B cell (primary cell): ENCODE measurements at regions not wholly inside any gene's neighbourhood (a gene's known extent, or its start where the extent isn't known, plus 50 kb on each side); places are given as distances from the start of the nearest gene placed in this dataset.

Experiments used
- ATAC-seq: fragments of 200-7000 bp; cut with Tn5 transposase; one replicate; pipeline ENCODE4 v1.10.0; 2021; ENCODE audit warnings: low read depth, mild to moderate bottlenecking, moderate number of reproducible peaks, moderate library complexity
- CTCF ChIA-PET: fragments of 350-600 bp; sonication (Branson Sonifier 250); formaldehyde crosslinking; loops from one replicate; lab custom pipeline; 2021; ENCODE audit warnings: antibody characterized with exemption, inconsistent platforms; lab: Charles Lee
- POLR2A ChIA-PET: fragments of 350-600 bp; sonication (Branson Sonifier 250); formaldehyde crosslinking; loops from one replicate; lab custom pipeline; 2021; ENCODE audit warnings: antibody characterized with exemption; lab: Charles Lee
- DNase-seq: peaks from one replicate; pipeline ENCODE4 v3.0.0; 2013
- H2AFZ ChIP-seq: 2 replicates; pipeline ENCODE4 v1.6.1; 2012; ENCODE audit warnings: mild to moderate bottlenecking, low read depth, low read length; ENCODE audit not compliant: insufficient read depth, poor library complexity, severe bottlenecking
- H3K27ac ChIP-seq, 2 donors: 1 replicate in 1 of 2; 2 replicates in 1 of 2; pipeline ENCODE4 v1.5.1; 2012 to 2013; ENCODE audit warnings: low read length in 2 of 2, mild to moderate bottlenecking in 2 of 2, moderate library complexity in 1 of 2
- H3K27me3 ChIP-seq, 4 experiments: fragments of 200-600 bp in 1 of 4; sonication (generic) in 1 of 4; replicated peaks in 1 of 4; 1 replicate in 2 of 4; 2 replicates in 2 of 4; pipeline versions ENCODE4 v1.6.1 to v1.7.0; 2013 to 2016; ENCODE audit warnings: low read length in 3 of 4, mild to moderate bottlenecking in 2 of 4, mixed read lengths in 1 of 4, moderate library complexity in 1 of 4; ENCODE audit not compliant: insufficient read depth in 4 of 4, control insufficient read depth in 3 of 4; ENCODE audit errors: control extremely low read depth in 1 of 4
- H3K36me3 ChIP-seq, 2 experiments: replicated peaks in 1 of 2; 1 replicate in 1 of 2; 2 replicates in 1 of 2; pipeline versions ENCODE4 v1.6.1 to v1.7.1; 2013; ENCODE audit warnings: low read length in 1 of 2; ENCODE audit not compliant: insufficient read depth in 2 of 2, control insufficient read depth in 1 of 2; ENCODE audit errors: control extremely low read depth in 1 of 2, extremely low read depth in 1 of 2
- H3K4me1 ChIP-seq, 2 donors: fragments of 200-600 bp in 1 of 2; sonication (generic) in 1 of 2; 1 replicate in 1 of 2; 2 replicates in 1 of 2; pipeline versions ENCODE4 v1.5.1 to v1.6.1; 2013 to 2017; ENCODE audit warnings: low read length in 2 of 2; ENCODE audit not compliant: control insufficient read depth in 2 of 2, insufficient read depth in 2 of 2
- H3K4me2 ChIP-seq: replicated peaks from 2 replicates; pipeline ENCODE3; 2012; ENCODE audit warnings: mild to moderate bottlenecking, low read depth, low read length; ENCODE audit not compliant: poor library complexity, severe bottlenecking
- H3K4me3 ChIP-seq, 5 experiments: fragments of 200-600 bp in 1 of 5; sonication (generic) in 1 of 5; 1 replicate in 3 of 5; 2 replicates in 2 of 5; pipeline versions ENCODE4 v1.5.1 to v1.7.0; 2011 to 2016; ENCODE audit warnings: low read length in 4 of 5, mild to moderate bottlenecking in 4 of 5, low read depth in 2 of 5, control low read depth in 1 of 5, moderate library complexity in 1 of 5; ENCODE audit not compliant: insufficient read depth in 1 of 5; ENCODE audit errors: control extremely low read depth in 1 of 5, extremely low read depth in 1 of 5
- H3K79me2 ChIP-seq: fragments of 200-600 bp; sonication (generic); one replicate; pipeline ENCODE4 v1.6.0; 2016; ENCODE audit warnings: low read length; ENCODE audit not compliant: control insufficient read depth, insufficient read depth
- H3K9ac ChIP-seq: fragments of 200-600 bp; sonication (generic); 2 replicates; pipeline ENCODE4 v1.6.1; 2017; ENCODE audit warnings: mild to moderate bottlenecking, low read length, moderate library complexity
- H3K9me3 ChIP-seq, 3 donors: one replicate each; pipeline versions ENCODE4 v1.6.1 to v1.7.1; 2013; ENCODE audit warnings: low read length in 2 of 3; ENCODE audit not compliant: control insufficient read depth in 2 of 3, insufficient read depth in 1 of 3; ENCODE audit errors: control extremely low read depth in 1 of 3
- H4K20me1 ChIP-seq: 2 replicates; pipeline ENCODE4 v1.6.0; 2012; ENCODE audit warnings: mild to moderate bottlenecking, low read length; ENCODE audit not compliant: insufficient read depth, control insufficient read depth, poor library complexity, severe bottlenecking
- H3K27ac Mint-ChIP-seq: one replicate; pipeline ENCODE4 v1.8.0; 2021; ENCODE audit warnings: mixed read lengths
- H3K27me3 Mint-ChIP-seq: one replicate; pipeline ENCODE4 v1.8.0; 2021; ENCODE audit warnings: mixed read lengths
- H3K4me1 Mint-ChIP-seq: one replicate; pipeline ENCODE4 v1.8.0; 2021; ENCODE audit warnings: mixed read lengths
- H3K4me3 Mint-ChIP-seq: one replicate; pipeline ENCODE4 v1.8.0; 2021; ENCODE audit warnings: mixed read lengths
- H3K9me3 Mint-ChIP-seq: one replicate; pipeline ENCODE4 v1.8.0; 2022; ENCODE audit warnings: mixed read lengths; ENCODE audit not compliant: insufficient read depth
- CTCF ChIP-seq: fragments of 200-600 bp; IDR thresholded peaks from one replicate; pipeline ENCODE4 v1.8.0; 2022; ENCODE audit warnings: antibody characterized with exemption, mild to moderate bottlenecking
- EZH2 ChIP-seq: IDR thresholded peaks from 2 replicates; pipeline ENCODE4 v1.6.1; 2012; ENCODE audit warnings: borderline replicate concordance, low read depth, mild to moderate bottlenecking, moderate library complexity, low read length; ENCODE audit not compliant: insufficient read depth, poor library complexity, severe bottlenecking
- WGBS: methylation state at CpG from one replicate; pipeline ENCODE4 v1.1.5; 2013; ENCODE audit warnings: missing lambda C conversion rate; ENCODE audit not compliant: insufficient coverage; 5-methylcytosine and 5-hydroxymethylcytosine counted together
- intact Hi-C: fragments of 100-400 bp; cut with micrococcal nuclease; formaldehyde crosslinking; loops from one replicate; pipeline ENCODE4 v1.10.0; 2022

GRCh38 chr1:67887146-67887545 lies 53.9 kb upstream of the GNG12 start:
- Mint-ChIP-seq H3K4me3 (no peak overlapping the region), H3K4me1 (no peaks in the 10 kb centered on the region), H3K9me3 (no peaks in the 10 kb centered on the region), H3K27me3 (peaks cover 9% of the 10 kb centered on the region), H3K27ac (no peak overlapping the region)
- Histone ChIP-seq H3K4me2 (no peak overlapping the region), H3K27me3 (no peaks in the 10 kb centered on the region), H3K27ac (no peak overlapping the region), H3K4me1 (no peaks in the 10 kb centered on the region), H3K79me2 (no peaks in the 10 kb centered on the region), H4K20me1 (no peaks in the 10 kb centered on the region), H3K9me3 (no peaks in the 10 kb centered on the region), H2AFZ (no peak overlapping the region), H3K4me3 (no peak overlapping the region), H3K9ac (no peak overlapping the region), H3K36me3 (no peaks in the 10 kb centered on the region)
- no peak for TF ChIP-seq CTCF
- no peak for TF ChIP-seq EZH2
- POLR2A ChIA-PET: no interaction called here
- intact Hi-C loops: no loop called here
- CTCF ChIA-PET: no interaction called here
- no peak for DNase-seq
- no peak for ATAC-seq
- WGBS: no CpG with 5 or more reads among the region's 2 CpGs

GRCh38 chr1:67886076-67886475 lies 52.8 kb upstream of the GNG12 start:
- TF ChIP-seq EZH2: no peak
- no peak for TF ChIP-seq CTCF
- H3K27ac Mint-ChIP-seq: no peak overlapping the region
- H3K4me1 ChIP-seq: no peaks in the 10 kb centered on the region
- ChIA-PET POLR2A (no interaction called here), CTCF (no interaction called here)
- no peaks in the 10 kb centered on the region for H3K9me3 ChIP-seq
- no peaks in the 10 kb centered on the region for H3K36me3 ChIP-seq
- intact Hi-C loops: no loop called here
- no CpG with 5 or more reads among the region's 2 CpGs for WGBS
- DNase-seq: no peak
- no peak overlapping the region for H3K4me2 ChIP-seq
- H3K27me3 Mint-ChIP-seq: peaks cover 9% of the 10 kb centered on the region
- no peak overlapping the region for H3K4me3 ChIP-seq
- no peak overlapping the region for H2AFZ ChIP-seq
- H3K79me2 ChIP-seq: no peaks in the 10 kb centered on the region
- H3K27me3 ChIP-seq: peaks cover 0 to 4% (median 0%) of the 10 kb centered on the region in 4 experiments
- no peaks in the 10 kb centered on the region for H3K9me3 Mint-ChIP-seq
- no peaks in the 10 kb centered on the region for H4K20me1 ChIP-seq
- no peak overlapping the region for H3K9ac ChIP-seq
- no peaks in the 10 kb centered on the region for H3K4me1 Mint-ChIP-seq
- no peak overlapping the region for H3K27ac ChIP-seq
- ATAC-seq: no peak
- no peak overlapping the region for H3K4me3 Mint-ChIP-seq
